ENCODE measurements at regions not wholly inside any gene's neighbourhood (a gene's known extent, or its start where the extent isn't known, plus 50 kb on each side); places are given as distances from the start of the nearest gene placed in this dataset.
A peak's percentile ranks its signal among the peaks of the same experiment; 100 is the strongest.

GRCh38 chr6:21970569-21971300 lies 326.1 kb downstream of the PRL start:
- no peak for DNase-seq

DNA sequence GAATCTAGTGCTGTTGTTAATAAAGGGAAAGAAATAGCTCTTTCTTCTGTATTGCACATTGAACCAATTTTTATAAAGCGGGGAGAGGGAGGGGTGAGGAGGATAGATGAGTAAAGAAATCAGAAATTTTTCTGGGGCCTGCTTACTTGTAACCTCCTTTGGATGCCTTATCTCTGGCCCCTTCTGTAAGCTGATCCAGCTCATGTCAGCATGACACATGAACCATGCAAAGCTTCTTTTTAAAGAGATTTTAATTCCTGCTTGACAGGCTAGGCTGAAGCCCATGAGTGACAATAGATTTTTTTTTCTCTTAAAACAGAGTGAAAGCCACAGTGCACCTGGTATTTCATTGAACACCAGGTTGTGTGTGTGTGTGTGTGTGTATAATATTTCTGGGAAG lies 325.3 kb downstream of the PRL start:
- DNase-seq: peak; percentile 27 to 59

GRCh38 chr6:21972516-21972915 lies 324.3 kb downstream of the PRL start:
- no peak for DNase-seq

DNA sequence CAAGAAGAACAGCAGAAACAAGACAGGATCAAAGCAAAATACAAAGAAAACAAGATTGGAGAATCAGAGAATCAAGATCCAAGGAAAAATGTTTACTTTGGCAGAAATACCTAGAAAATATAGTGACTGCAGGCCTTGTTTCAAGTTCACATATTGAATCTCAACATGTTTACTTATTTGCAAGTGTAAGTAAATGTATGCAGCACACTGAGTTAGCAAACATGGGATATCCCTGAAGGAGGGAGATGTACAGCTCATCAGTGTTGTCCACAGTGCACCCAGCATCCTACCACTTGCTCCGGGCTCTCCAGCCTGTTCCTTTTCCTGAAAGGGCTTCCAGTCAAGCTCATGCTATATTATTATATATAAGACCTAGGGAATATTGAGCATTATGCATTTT lies 319.5 kb downstream of the PRL start:
- peak in 1 of 2 experiments; percentile 20 for DNase-seq

- no peak for DNase-seq
Observed at GRCh38 chr6:21981235-21981833, 315.5 kb downstream of the PRL start.

DNA sequence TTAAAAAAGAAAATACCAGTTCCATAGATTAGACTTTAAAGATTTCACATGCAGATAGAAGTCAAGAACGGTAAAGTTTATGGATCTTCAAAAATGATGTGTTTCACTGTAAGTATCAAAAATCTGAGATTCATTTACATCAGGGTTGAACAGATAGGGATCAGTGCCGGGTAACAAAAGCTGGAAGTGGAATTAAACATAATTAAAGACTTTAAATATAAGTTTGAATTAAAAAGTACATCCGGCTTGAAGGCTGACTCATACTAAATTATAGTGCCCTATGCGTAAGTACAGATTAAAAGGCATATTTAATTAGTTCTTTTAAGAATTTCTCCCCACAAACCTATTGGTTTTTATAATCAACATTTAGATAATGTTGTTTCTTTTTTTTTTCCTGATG lies 312.7 kb downstream of the PRL start:
- no peak for DNase-seq

DNA sequence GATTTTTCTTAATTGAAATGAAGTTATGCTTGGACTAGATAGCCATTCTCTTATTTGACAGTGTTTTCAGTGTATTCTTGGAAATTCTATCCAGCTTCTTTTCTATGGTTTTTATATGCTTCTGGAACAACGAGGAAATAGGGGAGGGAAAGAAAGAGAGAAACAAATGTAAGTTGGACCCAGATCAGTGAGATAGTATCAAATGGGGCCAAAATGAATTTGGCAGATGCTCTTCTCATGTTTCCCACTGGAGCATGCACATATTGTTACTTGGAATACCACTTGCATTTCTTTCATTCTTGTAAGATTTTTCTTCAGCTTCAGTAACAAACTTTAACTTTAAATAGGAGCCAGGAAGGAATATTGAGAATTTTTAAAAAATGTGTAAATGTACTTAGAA lies 312.3 kb downstream of the PRL start:
- no peak for DNase-seq

GRCh38 chr6:21985904-21986303 lies 310.9 kb downstream of the PRL start:
- DNase-seq: no peak

- no peak for DNase-seq
Observed at GRCh38 chr6:21986703-21987102, 310.1 kb downstream of the PRL start.

DNA sequence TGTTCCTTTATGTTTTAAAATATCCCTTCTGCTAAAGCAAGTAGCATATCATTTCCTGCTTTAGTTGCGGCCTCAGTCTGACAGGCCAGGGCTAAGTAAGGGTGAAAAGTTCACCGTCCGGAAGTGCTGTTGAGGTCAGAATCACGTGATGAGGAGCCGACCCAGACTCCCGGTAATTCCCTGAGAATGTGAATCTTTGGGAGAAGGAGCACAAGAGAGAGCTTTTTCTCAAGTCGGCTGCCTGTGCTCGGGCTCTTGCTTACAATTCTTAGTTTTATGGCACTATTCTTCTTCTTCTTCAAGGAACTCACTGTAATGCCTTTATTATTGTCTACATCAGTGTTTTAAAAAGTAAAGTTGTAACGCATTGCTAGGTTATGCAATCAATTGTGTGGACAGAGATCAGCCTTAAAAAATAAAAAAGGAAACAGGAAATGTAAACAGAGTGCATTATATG lies 309.3 kb downstream of the PRL start:
- no peak for DNase-seq

DNA sequence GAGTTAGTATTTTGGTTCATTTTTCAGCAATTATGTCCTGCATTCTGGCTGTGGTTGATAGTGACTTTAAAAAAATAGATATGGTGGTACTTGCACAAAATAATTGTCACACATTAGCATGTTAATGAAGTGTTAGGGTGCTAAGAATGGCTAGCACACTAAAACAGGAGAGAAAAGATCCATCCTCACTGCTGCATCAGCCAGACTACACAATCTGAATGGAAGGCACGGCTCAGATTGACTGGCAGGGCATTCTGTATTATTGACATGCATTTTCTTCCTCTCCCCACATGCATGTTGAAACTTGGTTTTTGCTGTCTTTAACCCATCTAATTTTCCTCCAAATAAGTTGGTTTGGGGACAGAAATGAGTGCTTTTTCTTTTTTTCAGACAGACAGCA lies 306.3 kb downstream of the PRL start:
- DNase-seq: no peak

DNA sequence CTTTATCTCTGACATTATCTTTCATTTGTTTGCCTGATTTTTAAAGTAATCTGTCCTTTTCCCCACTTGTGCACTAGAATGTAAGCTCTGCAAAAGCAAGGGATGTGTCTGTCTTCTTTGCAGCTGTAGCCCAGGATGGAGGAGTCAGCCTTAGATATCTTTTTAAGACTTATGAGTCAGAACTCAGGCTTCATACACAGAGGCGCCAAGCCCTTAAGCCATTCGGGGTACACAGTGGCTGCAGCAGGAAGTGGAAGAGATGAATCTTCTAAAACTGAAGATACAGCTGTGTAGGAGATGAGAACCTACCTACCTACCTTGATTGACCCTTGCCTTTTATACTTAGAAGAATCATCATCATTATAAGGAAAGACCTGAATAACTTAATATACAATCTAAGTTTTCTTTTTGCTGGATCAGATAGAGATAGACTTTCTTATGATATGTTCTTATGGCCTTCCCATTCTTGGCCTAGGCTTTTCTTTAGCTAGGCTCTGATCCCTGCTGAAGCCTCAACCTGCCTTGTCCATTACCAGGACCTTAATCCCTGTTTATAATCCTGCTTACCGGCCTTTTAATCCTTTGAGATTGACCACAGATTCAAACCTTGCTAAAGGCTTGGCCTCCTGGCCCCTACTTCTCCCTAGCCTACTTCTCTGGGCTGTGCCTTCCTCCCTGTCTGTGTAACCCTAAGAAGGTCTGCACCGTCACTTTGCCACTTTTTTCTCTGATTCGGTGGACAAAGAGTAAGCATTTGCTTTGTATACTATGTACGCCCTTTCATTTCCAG lies 304.5 kb downstream of the PRL start:
- DNase-seq: no peak

DNA sequence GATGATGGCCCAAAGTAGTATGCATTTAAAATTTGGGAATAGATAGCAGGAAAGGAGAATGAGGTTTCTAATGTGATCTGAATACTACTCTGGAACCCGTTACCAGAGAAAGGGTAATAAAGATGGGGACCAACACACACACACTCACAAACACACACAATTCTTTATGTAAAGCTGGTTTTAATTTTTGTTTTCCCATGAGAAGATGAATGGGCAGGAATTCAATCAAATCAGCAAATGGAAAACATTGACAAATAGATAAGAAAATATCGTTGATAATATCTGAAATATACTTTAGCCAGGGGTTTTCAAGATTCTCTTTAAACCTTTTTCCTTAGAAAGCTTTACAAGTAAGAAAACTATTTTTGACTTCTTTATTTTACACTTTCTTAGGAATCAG lies 303.0 kb downstream of the PRL start:
- DNase-seq: no peak

GRCh38 chr6:21994821-21995220 lies 302.0 kb downstream of the PRL start:
- no peak for DNase-seq

DNA sequence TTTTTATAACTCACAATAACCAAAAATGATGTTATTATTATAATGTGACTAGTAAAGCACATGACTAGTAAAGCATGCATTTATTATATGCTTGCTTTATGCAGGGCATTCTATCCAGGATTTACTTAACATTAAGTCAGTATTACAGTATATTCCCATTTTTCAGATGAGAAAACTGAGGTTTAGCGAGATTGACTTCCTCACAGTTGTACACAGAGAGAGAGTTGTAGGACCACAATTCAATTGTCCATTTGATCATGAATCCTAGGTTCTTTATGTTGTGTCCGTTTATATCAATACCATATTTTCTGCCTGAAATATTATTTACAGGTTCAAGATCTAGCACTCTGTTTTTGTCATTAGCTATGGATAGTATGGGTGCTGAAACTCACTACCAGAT lies 301.5 kb downstream of the PRL start:
- DNase-seq: no peak

- peak; percentile 74 to 84 for DNase-seq
Observed at GRCh38 chr6:21996425-21997118, 300.3 kb downstream of the PRL start.

DNA sequence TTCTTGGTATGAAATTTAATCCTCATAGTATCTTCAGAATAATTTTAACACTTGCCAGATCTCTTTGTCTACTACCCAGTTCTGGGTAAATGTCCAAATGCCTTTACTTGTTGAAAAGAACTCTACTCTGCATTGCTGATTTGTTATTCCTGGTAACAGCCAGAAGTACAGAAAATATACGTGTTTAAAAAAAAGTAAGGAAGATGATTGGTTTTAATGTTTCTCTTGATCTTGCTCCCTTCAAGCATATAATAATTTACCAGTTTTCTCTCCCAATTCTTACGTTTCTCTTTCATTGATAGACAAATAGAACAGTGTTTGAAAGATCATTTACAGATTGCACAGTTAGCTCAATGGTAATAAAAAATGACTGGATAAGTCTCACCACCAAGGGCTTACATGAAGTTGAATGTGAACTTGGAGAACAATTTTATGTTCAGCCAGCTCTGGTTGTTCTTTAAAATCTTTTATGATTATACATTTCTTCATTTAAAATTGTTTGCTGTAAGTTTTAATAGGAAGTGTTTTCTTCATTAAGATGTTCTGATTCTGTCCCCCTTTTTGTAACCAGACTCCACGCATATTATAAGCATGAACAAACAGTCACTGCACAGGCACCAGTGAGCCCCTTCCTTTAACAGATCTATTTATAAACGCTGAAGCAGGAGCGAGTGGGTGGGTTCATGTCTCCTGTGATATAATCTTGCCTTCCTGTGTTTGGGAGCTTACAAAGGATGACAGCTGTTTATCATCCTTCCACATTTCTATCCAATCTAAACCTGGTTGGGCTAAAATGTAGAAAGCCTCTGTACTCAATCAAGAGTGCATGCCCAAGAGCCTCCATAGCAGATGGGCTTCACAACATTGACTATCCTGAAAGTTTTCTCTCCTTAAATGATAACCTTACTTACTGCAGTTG lies 299.5 kb downstream of the PRL start:
- DNase-seq: peak; percentile 21 to 37

DNA sequence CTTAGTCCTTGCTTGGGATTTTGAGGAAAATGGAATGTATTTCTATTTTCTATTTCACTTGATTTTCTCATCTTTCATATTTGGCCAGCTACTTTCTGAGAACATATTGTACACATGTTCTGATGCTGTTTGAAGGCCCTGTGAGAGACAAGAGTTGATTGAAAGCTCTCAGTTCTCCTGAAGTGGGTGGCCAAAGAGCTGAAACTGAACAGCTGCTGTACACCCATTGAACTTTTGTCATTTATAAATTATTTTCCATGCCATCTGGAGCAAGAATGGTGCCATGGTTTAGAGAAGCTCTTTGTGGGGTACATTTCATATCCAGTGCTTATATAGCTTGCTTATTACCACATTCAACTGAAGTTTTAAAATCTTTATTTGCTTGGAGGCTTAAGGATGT lies 298.3 kb downstream of the PRL start:
- no peak for DNase-seq

DNA sequence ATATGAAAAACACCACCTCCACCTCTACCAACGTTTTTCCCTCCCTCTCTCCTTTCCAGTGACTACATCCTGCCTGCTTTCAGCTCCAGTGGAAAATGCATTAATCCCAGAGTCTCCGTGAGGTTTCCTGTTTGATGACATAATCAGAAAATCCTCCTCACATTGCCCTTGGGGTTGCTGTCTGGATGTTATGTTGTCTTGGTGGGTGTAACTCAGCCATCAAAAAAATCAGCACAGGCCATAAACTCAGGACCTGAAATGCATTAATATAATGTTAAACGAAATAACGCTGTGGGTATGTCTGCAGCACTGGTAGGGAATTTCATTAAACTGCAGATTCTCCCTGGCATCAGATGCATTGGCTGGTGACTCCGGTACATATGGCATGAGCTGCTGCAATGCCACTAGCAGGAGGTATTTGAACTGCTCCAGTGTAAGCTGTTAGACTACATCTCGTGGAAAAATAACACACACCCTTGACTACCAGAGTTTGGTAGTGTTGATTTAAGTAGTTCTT lies 297.8 kb downstream of the PRL start:
- no peak for DNase-seq

DNA sequence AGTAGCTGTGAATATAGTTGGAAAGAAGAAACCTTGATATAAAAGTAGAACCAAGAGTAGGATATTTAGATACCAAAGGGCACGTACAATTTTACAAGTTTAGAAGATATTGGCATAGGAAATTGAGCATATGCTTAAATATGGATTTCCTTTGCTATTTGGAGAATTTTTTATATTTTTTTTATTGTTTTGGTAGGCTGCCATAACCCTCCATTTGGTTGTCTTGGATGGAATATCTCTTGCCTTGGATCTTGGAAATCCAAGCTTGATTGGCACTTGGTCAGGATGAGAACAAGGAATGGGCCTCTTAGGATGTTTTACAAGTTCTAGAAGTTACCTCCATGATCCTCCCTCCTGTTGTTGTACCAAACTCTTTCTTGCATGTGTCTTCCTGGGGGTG lies 297.1 kb downstream of the PRL start:
- no peak for DNase-seq

GRCh38 chr6:22001396-22002027 lies 295.3 kb downstream of the PRL start:
- DNase-seq: no peak

GRCh38 chr6:22003287-22003686 lies 293.5 kb downstream of the PRL start:
- DNase-seq: no peak
